Keratinocyte (primary cell): ENCODE measurements at regions not wholly inside any gene's neighbourhood (a gene's known extent, or its start where the extent isn't known, plus 50 kb on each side); places are given as distances from the start of the nearest gene placed in this dataset.

Experiments used
- DNase-seq: peaks from one replicate; pipeline ENCODE4 v3.0.0-alpha.2; 2011; ENCODE audit warnings: low read depth, missing footprints, low spot score
- FAIRE-seq: peaks from 2 replicates; lab custom pipeline; 2011; peaks lifted over from hg19 to GRCh38; lab: Jason Lieb, UNC
- H2AFZ ChIP-seq: 2 replicates; pipeline ENCODE4 v1.6.0; 2012; ENCODE audit warnings: low read length, control low read depth, inconsistent platforms; ENCODE audit not compliant: control insufficient read depth
- H3K27ac ChIP-seq: 2 replicates; pipeline ENCODE4 v1.5.1; 2011; ENCODE audit warnings: low read length; ENCODE audit not compliant: control insufficient read depth, insufficient read depth
- H3K27me3 ChIP-seq: 3 replicates; pipeline ENCODE4 v1.6.0; 2011; ENCODE audit warnings: low read length; ENCODE audit not compliant: control insufficient read depth, insufficient read depth; ENCODE audit errors: extremely low read depth
- H3K36me3 ChIP-seq, 2 experiments: 2 replicates in 1 of 2; 3 replicates in 1 of 2; pipeline ENCODE4 v1.5.1; 2011; ENCODE audit warnings: low read length in 2 of 2, mild to moderate bottlenecking in 1 of 2; ENCODE audit not compliant: control insufficient read depth in 2 of 2, insufficient read depth in 2 of 2; ENCODE audit errors: extremely low read depth in 1 of 2
- H3K4me1 ChIP-seq: 3 replicates; pipeline ENCODE4 v1.5.1; 2011; ENCODE audit warnings: low read length; ENCODE audit not compliant: control insufficient read depth, insufficient read depth; ENCODE audit errors: extremely low read depth
- H3K4me2 ChIP-seq: 3 replicates; pipeline ENCODE4 v1.6.0; 2011; ENCODE audit warnings: low read depth, low read length; ENCODE audit not compliant: control insufficient read depth, insufficient read depth; ENCODE audit errors: extremely low read depth
- H3K4me3 ChIP-seq, 3 experiments: fragments of 200-600 bp in 1 of 3; sonication (generic) in 1 of 3; 2 replicates in 2 of 3; 3 replicates in 1 of 3; pipeline ENCODE4 v1.5.1; 2011 to 2016; ENCODE audit warnings: low read length in 3 of 3, mild to moderate bottlenecking in 3 of 3, control low read depth in 2 of 3, inconsistent platforms in 1 of 3, low read depth in 1 of 3, mixed read lengths in 1 of 3, mixed run types in 1 of 3, moderate library complexity in 1 of 3; ENCODE audit not compliant: control insufficient read depth in 2 of 3, insufficient read depth in 2 of 3; ENCODE audit errors: extremely low read depth in 1 of 3
- H3K79me2 ChIP-seq: 2 replicates; pipeline ENCODE4 v1.6.0; 2012; ENCODE audit warnings: low read length; ENCODE audit not compliant: control insufficient read depth, insufficient read depth
- H3K9ac ChIP-seq: 3 replicates; pipeline ENCODE4 v1.6.0; 2011; ENCODE audit warnings: low read length; ENCODE audit not compliant: control insufficient read depth, insufficient read depth; ENCODE audit errors: extremely low read depth
- H3K9me1 ChIP-seq: 3 replicates; pipeline ENCODE4 v1.6.0; 2011; ENCODE audit warnings: low read length; ENCODE audit not compliant: control insufficient read depth, insufficient read depth; ENCODE audit errors: extremely low read depth
- H3K9me3 ChIP-seq: 2 replicates; pipeline ENCODE4 v1.5.1; 2012; ENCODE audit warnings: low read depth, low read length; ENCODE audit not compliant: control insufficient read depth
- H4K20me1 ChIP-seq: 3 replicates; pipeline ENCODE4 v1.6.0; 2011; ENCODE audit warnings: low read length; ENCODE audit not compliant: control insufficient read depth, insufficient read depth; ENCODE audit errors: extremely low read depth
- CTCF ChIP-seq, 3 experiments: IDR thresholded peaks in 1 of 3; conservative IDR thresholded peaks in 1 of 3; optimal IDR thresholded peaks in 1 of 3; 2 replicates in 2 of 3; 3 replicates in 1 of 3; pipeline versions ENCODE3 to v1.5.1; 2011; ENCODE audit warnings: low read length in 3 of 3, mild to moderate bottlenecking in 3 of 3, moderate library complexity in 2 of 3, control low read depth in 1 of 3, inconsistent platforms in 1 of 3; ENCODE audit not compliant: insufficient read depth in 2 of 3; ENCODE audit errors: extremely low read depth in 1 of 3
- EZH2 ChIP-seq: IDR thresholded peaks from one replicate; pipeline ENCODE4 v1.6.1; 2012; ENCODE audit warnings: inconsistent platforms, mild to moderate bottlenecking, low read length, moderate library complexity
- dilution Hi-C: fragments of 300-500 bp; cut with MboI; formaldehyde crosslinking; loops from one replicate; pipeline ENCODE4 v1.7.0; 2020; ENCODE audit warnings: low sequenced_read_pairs; ENCODE audit not compliant: extremely low pct_ligation_motif_present

GRCh38 chr4:116734178-116734577 lies 351.2 kb downstream of the TRAM1L1 start:
- dilution Hi-C loops = no loop called here

GRCh38 chr4:116733370-116733769 lies 352.0 kb downstream of the TRAM1L1 start:
- H3K9me3 ChIP-seq = no peaks in the 10 kb centered on the region
- dilution Hi-C loops = no loop called here
- no peak overlapping the region for H2AFZ ChIP-seq
- no peaks in the 10 kb centered on the region for H3K27me3 ChIP-seq
- no peaks in the 10 kb centered on the region for H3K4me1 ChIP-seq
- FAIRE-seq (no peak), DNase-seq (no peak)
- no peaks in the 10 kb centered on the region for H3K36me3 ChIP-seq
- TF ChIP-seq EZH2 (no peak), CTCF (optimal IDR thresholded peaks at IDR 0.05 in 1 of 3, IDR thresholded peaks at IDR 0.05 in 1 of 3, conservative IDR thresholded peaks at IDR 0.05 in 1 of 3; ENCODE audit: extremely low read depth in 1 of 3, insufficient read depth in 2 of 3, low read length in 3 of 3) (no peak)
- no peak overlapping the region for H3K27ac ChIP-seq
- H3K4me3 ChIP-seq = no peak overlapping the region
- no peaks in the 10 kb centered on the region for H3K79me2 ChIP-seq
- no peak overlapping the region for H3K9ac ChIP-seq
- H3K4me2 ChIP-seq = no peak overlapping the region
- H4K20me1 ChIP-seq = no peaks in the 10 kb centered on the region
- no peaks in the 10 kb centered on the region for H3K9me1 ChIP-seq

More at GRCh38 chr4:116734178-116734577, 351.2 kb downstream of the TRAM1L1 start:
- TF ChIP-seq CTCF (optimal IDR thresholded peaks at IDR 0.05 in 1 of 3, IDR thresholded peaks at IDR 0.05 in 1 of 3, conservative IDR thresholded peaks at IDR 0.05 in 1 of 3; ENCODE audit: extremely low read depth in 1 of 3, insufficient read depth in 2 of 3, low read length in 3 of 3) (no peak), EZH2 (no peak)
- H3K4me3 ChIP-seq = no peak overlapping the region
- no peak overlapping the region for H3K4me2 ChIP-seq
- no peaks in the 10 kb centered on the region for H3K4me1 ChIP-seq
- no peaks in the 10 kb centered on the region for H4K20me1 ChIP-seq
- FAIRE-seq (no peak), DNase-seq (no peak)
- H3K27ac ChIP-seq = no peak overlapping the region
- no peak overlapping the region for H3K9ac ChIP-seq
- H2AFZ ChIP-seq = no peak overlapping the region
- H3K36me3 ChIP-seq = no peaks in the 10 kb centered on the region
- no peaks in the 10 kb centered on the region for H3K9me1 ChIP-seq
- H3K27me3 ChIP-seq = no peaks in the 10 kb centered on the region
- no peaks in the 10 kb centered on the region for H3K79me2 ChIP-seq
- no peaks in the 10 kb centered on the region for H3K9me3 ChIP-seq
